HCT116 (cell line): ENCODE measurements at regions not wholly inside any gene's neighbourhood (a gene's known extent, or its start where the extent isn't known, plus 50 kb on each side); places are given as distances from the start of the nearest gene placed in this dataset.
A peak's percentile ranks its signal among the peaks of the same experiment; 100 is the strongest.

Experiments used
- ATAC-seq: fragments of 200-7000 bp; cut with Tn5 transposase; 2 replicates; pipeline ENCODE4 v1.9.1; 2020; ENCODE audit warnings: mild to moderate bottlenecking, moderate library complexity
- BruUV-seq: library from RNA; stranded (reverse); fragments of 400-500 nt; replicated peaks from 2 replicates; lab custom pipeline; 2021; lab: Mats Ljungman, UMichigan
- CTCF ChIA-PET: fragments of 300-600 bp; sonication (Branson Sonifier 250); formaldehyde crosslinking; loops from one replicate; lab custom pipeline; 2021; ENCODE audit warnings: antibody characterized with exemption; lab: Charles Lee
- POLR2A ChIA-PET: fragments of 300-600, 350-600 bp; sonication (Branson Sonifier 250); formaldehyde crosslinking; loops from one replicate; lab custom pipeline; 2021; ENCODE audit warnings: antibody characterized with exemption; lab: Charles Lee
- RAD21 ChIA-PET, 2 experiments: fragments of 300-600 bp; sonication (Branson Sonifier 250); formaldehyde crosslinking; loops; one replicate each; lab custom pipeline; 2023; ENCODE audit warnings: low total read pairs in 2 of 2; ENCODE audit not compliant: uncharacterized antibody in 2 of 2, unreplicated experiment in 2 of 2, low non-redundant PET in 1 of 2; lab: Charles Lee
- DNase-seq: peaks from one replicate; pipeline ENCODE4 v3.0.0-alpha.2; 2010; ENCODE audit warnings: low read depth, low spot score
- H2AFZ ChIP-seq: fragments of 200-600 bp; shearing (Covaris generic), sonication (generic); 2 replicates; pipeline ENCODE4 v1.6.1; 2017; ENCODE audit warnings: low read depth, mixed run types, mixed read lengths, antibody characterized with exemption, low read length; ENCODE audit not compliant: poor library complexity, severe bottlenecking
- H3K27ac ChIP-seq: 2 replicates; pipeline ENCODE4 v1.5.1; 2012; ENCODE audit warnings: low read depth, low read length
- H3K27me3 ChIP-seq: fragments of 200-600 bp; sonication (generic); 2 replicates; pipeline ENCODE4 v1.6.1; 2016; ENCODE audit warnings: mixed run types, low read length, mixed read lengths; ENCODE audit not compliant: insufficient read depth
- H3K36me3 ChIP-seq, 2 experiments: fragments of 200-500 bp in 1 of 2; fragments of 200-600 bp in 1 of 2; sonication (Bioruptor generic) in 1 of 2; sonication (generic) in 1 of 2; 2 replicates each; pipeline versions ENCODE4 v1.5.1 to v1.6.1; 2014 to 2016; ENCODE audit warnings: low read length in 2 of 2, inconsistent platforms in 1 of 2, mixed read lengths in 1 of 2, mixed run types in 1 of 2; ENCODE audit not compliant: insufficient read depth in 2 of 2, control insufficient read depth in 1 of 2
- H3K4me1 ChIP-seq, 2 experiments: fragments of 200-600 bp in 1 of 2; sonication (generic) in 1 of 2; 2 replicates each; pipeline versions ENCODE4 v1.5.1 to v1.6.1; 2012 to 2017; ENCODE audit warnings: low read length in 2 of 2, inconsistent platforms in 1 of 2, mild to moderate bottlenecking in 1 of 2, mixed read lengths in 1 of 2, mixed run types in 1 of 2, moderate library complexity in 1 of 2; ENCODE audit not compliant: insufficient read depth in 2 of 2, control insufficient read depth in 1 of 2
- H3K4me2 ChIP-seq: fragments of 200-600 bp; sonication (generic); 2 replicates; pipeline ENCODE4 v1.6.1; 2017; ENCODE audit warnings: mixed run types, low read length, mixed read lengths
- H3K4me3 ChIP-seq, 2 experiments: fragments of 200-600 bp in 1 of 2; sonication (generic) in 1 of 2; replicated peaks in 1 of 2; 2 replicates each; pipeline ENCODE4 v1.5.1; 2011 to 2016; ENCODE audit warnings: low read length in 2 of 2, control low read depth in 1 of 2, low read depth in 1 of 2, mild to moderate bottlenecking in 1 of 2, mixed read lengths in 1 of 2, mixed run types in 1 of 2
- H3K79me2 ChIP-seq: fragments of 200-600 bp; sonication (generic); 2 replicates; pipeline ENCODE4 v1.6.1; 2017; ENCODE audit warnings: mild to moderate bottlenecking, mixed run types, low read length, moderate library complexity, mixed read lengths; ENCODE audit not compliant: insufficient read depth
- H3K9ac ChIP-seq: fragments of 200-600 bp; sonication (generic); 2 replicates; pipeline ENCODE4 v1.6.1; 2016; ENCODE audit warnings: low read length, mixed read lengths
- H3K9me2 ChIP-seq: fragments of 200-600 bp; sonication (generic), shearing (Covaris generic); 2 replicates; pipeline ENCODE4 v1.6.1; 2017; ENCODE audit warnings: mixed run types, mild to moderate bottlenecking, moderate library complexity; ENCODE audit not compliant: insufficient read depth
- H3K9me3 ChIP-seq, 2 experiments: fragments of 200-500 bp in 1 of 2; fragments of 200-600 bp in 1 of 2; sonication (Bioruptor generic) in 1 of 2; sonication (generic) in 1 of 2; 2 replicates each; pipeline ENCODE4 v1.6.1; 2014 to 2017; ENCODE audit warnings: low read length in 2 of 2, mixed read lengths in 2 of 2, inconsistent platforms in 1 of 2, low read depth in 1 of 2, mild to moderate bottlenecking in 1 of 2, mixed run types in 1 of 2, moderate library complexity in 1 of 2; ENCODE audit not compliant: control insufficient read depth in 1 of 2, insufficient read depth in 1 of 2
- H4K20me1 ChIP-seq: fragments of 200-600 bp; sonication (generic), shearing (Covaris generic); 2 replicates; pipeline ENCODE4 v1.6.1; 2017; ENCODE audit warnings: mixed run types, mild to moderate bottlenecking, moderate library complexity; ENCODE audit not compliant: insufficient read depth
- CBX3 ChIP-seq: IDR thresholded peaks from 2 replicates; pipeline ENCODE4 v1.6.1; 2012; ENCODE audit warnings: low read depth
- CEBPB ChIP-seq: IDR thresholded peaks from 2 replicates; pipeline ENCODE4 v1.6.1; 2012; ENCODE audit warnings: low read depth
- EGR1 ChIP-seq: IDR thresholded peaks from 2 replicates; pipeline ENCODE4 v1.6.1; 2012; ENCODE audit warnings: low read depth
- ELF1 ChIP-seq: IDR thresholded peaks from 2 replicates; pipeline ENCODE4 v1.6.1; 2012; ENCODE audit warnings: low read depth, borderline replicate concordance
- EZH2 ChIP-seq: fragments of 200-600 bp; sonication (generic); IDR thresholded peaks from 2 replicates; pipeline ENCODE4 v1.6.1; 2017; ENCODE audit warnings: antibody characterized with exemption, mixed run types
- EZH2phosphoT487 ChIP-seq: fragments of 200-600 bp; IDR thresholded peaks from 2 replicates; pipeline ENCODE4 v1.6.1; 2018; ENCODE audit warnings: antibody characterized with exemption, borderline replicate concordance
- RAD21 ChIP-seq: IDR thresholded peaks from 2 replicates; pipeline ENCODE4 v1.6.1; 2012; ENCODE audit warnings: low read depth, mild to moderate bottlenecking
- SIN3A ChIP-seq: IDR thresholded peaks from 2 replicates; pipeline ENCODE4 v1.6.1; 2012; ENCODE audit warnings: low read depth
- SRF ChIP-seq: IDR thresholded peaks from 2 replicates; pipeline ENCODE4 v1.6.1; 2012; ENCODE audit warnings: low read depth
- YY1 ChIP-seq: IDR thresholded peaks from 2 replicates; pipeline ENCODE4 v1.6.1; 2011; ENCODE audit warnings: low read length, low read depth, moderate library complexity, mild to moderate bottlenecking; ENCODE audit not compliant: insufficient replicate concordance; ENCODE audit errors: extremely low read depth
- ZNF274 ChIP-seq: fragments of 200-500 bp; sonication (Bioruptor generic); IDR thresholded peaks from 2 replicates; pipeline ENCODE4 v1.6.1; 2014; ENCODE audit warnings: mild to moderate bottlenecking, low read depth, low read length, inconsistent platforms
- intact Hi-C: fragments of 100-400 bp; cut with micrococcal nuclease; formaldehyde crosslinking; loops from 2 replicates; pipeline ENCODE4 v1.10.0; 2022
- TF ChIP-seq, protein P1 (sequence below), 3 experiments: fragments of 200-600 bp in 1 of 3; sonication (generic) in 1 of 3; IDR thresholded peaks in 2 of 3; conservative IDR thresholded peaks in 1 of 3; 2 replicates each; pipeline ENCODE4 v1.5.1; 2012 to 2017; ENCODE audit warnings: low read depth in 2 of 3, low read length in 2 of 3, antibody characterized with exemption in 1 of 3, borderline replicate concordance in 1 of 3, control low read depth in 1 of 3, mild to moderate bottlenecking in 1 of 3, mixed read lengths in 1 of 3, mixed run types in 1 of 3, moderate library complexity in 1 of 3; ENCODE audit not compliant: insufficient read depth in 1 of 3
- TF ChIP-seq, protein P2 (sequence below): IDR thresholded peaks from 2 replicates; pipeline ENCODE4 v1.6.1; 2012
- TF ChIP-seq, protein P3 (sequence below): IDR thresholded peaks from 2 replicates; pipeline ENCODE4 v1.6.1; 2012

DNA sequence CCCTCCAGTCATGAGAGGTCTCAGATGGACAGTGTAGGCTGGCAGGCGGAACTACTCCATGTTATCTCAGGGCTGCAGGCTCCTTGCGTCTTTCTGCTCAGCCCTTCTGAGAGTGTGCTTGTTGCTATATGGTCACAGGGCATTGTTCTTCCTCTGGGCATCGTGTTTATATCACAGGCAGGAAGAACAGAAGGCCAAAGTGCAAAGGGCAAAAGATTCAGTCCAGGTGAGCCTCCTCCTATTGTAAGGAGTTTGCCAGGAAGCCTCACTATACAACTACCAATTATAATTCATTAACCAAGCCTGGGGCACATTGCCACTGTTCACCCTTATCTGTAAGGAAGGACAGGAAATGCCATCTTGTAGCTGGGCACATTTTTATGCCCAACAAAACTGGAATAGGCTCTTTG lies 195.5 kb upstream of the KITLG start:
- Histone ChIP-seq H4K20me1 (no peaks in the 10 kb centered on the region), H3K4me2 (no peak overlapping the region), H3K27me3 (no peaks in the 10 kb centered on the region), H2AFZ (peak overlapping the region; percentile 37), H3K27ac (no peak overlapping the region), H3K36me3 (no peaks in the 10 kb centered on the region), H3K9ac (no peak overlapping the region), H3K9me3 (no peaks in the 10 kb centered on the region), H3K4me1 (no peaks in the 10 kb centered on the region), H3K9me2 (no peaks in the 10 kb centered on the region; the same call in 1 of the 2 replicates), H3K79me2 (no peaks in the 10 kb centered on the region), H3K4me3 (no peak overlapping the region)
- BruUV-seq, result no TSS peak
- RAD21 ChIA-PET, result no interaction called here
- intact Hi-C loops, result no loop called here
- POLR2A ChIA-PET, result no interaction called here
- ATAC-seq, result no peak
- no peak for DNase-seq
- CTCF ChIA-PET, result no interaction called here
- TF ChIP-seq, protein P1, sequence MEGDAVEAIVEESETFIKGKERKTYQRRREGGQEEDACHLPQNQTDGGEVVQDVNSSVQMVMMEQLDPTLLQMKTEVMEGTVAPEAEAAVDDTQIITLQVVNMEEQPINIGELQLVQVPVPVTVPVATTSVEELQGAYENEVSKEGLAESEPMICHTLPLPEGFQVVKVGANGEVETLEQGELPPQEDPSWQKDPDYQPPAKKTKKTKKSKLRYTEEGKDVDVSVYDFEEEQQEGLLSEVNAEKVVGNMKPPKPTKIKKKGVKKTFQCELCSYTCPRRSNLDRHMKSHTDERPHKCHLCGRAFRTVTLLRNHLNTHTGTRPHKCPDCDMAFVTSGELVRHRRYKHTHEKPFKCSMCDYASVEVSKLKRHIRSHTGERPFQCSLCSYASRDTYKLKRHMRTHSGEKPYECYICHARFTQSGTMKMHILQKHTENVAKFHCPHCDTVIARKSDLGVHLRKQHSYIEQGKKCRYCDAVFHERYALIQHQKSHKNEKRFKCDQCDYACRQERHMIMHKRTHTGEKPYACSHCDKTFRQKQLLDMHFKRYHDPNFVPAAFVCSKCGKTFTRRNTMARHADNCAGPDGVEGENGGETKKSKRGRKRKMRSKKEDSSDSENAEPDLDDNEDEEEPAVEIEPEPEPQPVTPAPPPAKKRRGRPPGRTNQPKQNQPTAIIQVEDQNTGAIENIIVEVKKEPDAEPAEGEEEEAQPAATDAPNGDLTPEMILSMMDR (IDR thresholded peaks at IDR 0.05 in 2 of 3, conservative IDR thresholded peaks at IDR 0.05 in 1 of 3; ENCODE audit: borderline replicate concordance in 1 of 3, insufficient read depth in 1 of 3, low read depth in 2 of 3, low read length in 2 of 3), result no peak
- TF ChIP-seq RAD21, result no peak
- no peak for TF ChIP-seq EGR1
- TF ChIP-seq, protein P2, sequence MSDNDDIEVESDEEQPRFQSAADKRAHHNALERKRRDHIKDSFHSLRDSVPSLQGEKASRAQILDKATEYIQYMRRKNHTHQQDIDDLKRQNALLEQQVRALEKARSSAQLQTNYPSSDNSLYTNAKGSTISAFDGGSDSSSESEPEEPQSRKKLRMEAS, result no peak
- TF ChIP-seq EZH2phosphoT487, result no peak
- TF ChIP-seq EZH2, result no peak
- no peak for TF ChIP-seq SIN3A
- no peak for TF ChIP-seq CBX3
- no peak for TF ChIP-seq ELF1
- TF ChIP-seq, protein P3, sequence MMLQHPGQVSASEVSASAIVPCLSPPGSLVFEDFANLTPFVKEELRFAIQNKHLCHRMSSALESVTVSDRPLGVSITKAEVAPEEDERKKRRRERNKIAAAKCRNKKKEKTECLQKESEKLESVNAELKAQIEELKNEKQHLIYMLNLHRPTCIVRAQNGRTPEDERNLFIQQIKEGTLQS, result no peak
- no peak for TF ChIP-seq SRF
- no peak for TF ChIP-seq ZNF274
- TF ChIP-seq YY1, result no peak
- TF ChIP-seq CEBPB, result no peak
